Coronary artery (tissue), 2 donors: ENCODE measurements at regions not wholly inside any gene's neighbourhood (a gene's known extent, or its start where the extent isn't known, plus 50 kb on each side); places are given as distances from the start of the nearest gene placed in this dataset.
"Not testable (repeated sequence)": the region's sequence is repeated elsewhere in the genome, so short reads cannot be mapped to it uniquely, and the experiment has no call there.

Experiments
- DNase-seq: peaks from one replicate; pipeline ENCODE4 v3.0.0-alpha.2; 2017; ENCODE audit warnings: low spot score
- H3K27ac ChIP-seq, 2 donors: fragments of 200-600 bp; sonication (generic); one replicate each; pipeline ENCODE4 v1.5.1; 2016 to 2019
- H3K4me3 ChIP-seq: fragments of 200-600 bp; sonication (generic); 2 replicates; pipeline ENCODE4 v1.5.1; 2016; ENCODE audit warnings: mild to moderate bottlenecking, moderate library complexity
- TF ChIP-seq, protein P1 (sequence below): fragments of 200-600 bp; sonication (generic); IDR thresholded peaks from one replicate; pipeline ENCODE4 v1.5.1; 2019; ENCODE audit warnings: antibody characterized with exemption

DNA sequence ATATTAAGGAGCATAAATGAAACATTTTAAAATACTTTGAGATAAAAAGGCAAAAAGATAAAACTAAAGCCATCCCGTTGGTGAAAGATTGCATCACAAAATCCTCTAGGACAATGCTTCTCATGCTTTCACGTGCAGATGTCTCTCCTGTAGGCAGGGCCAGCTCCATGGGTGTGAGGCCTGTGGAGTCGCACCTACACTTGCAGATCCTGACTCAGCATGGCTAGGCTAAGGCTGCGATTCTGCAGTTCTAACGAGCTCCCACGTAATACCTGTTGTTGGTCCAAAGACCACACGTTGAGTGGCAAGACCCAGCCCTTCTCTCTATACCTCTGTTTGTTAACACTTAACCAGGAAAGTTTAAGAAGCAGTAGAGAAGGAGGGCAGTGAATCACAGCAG, 62.1 kb upstream of the CAPRIN1 start:
- Histone ChIP-seq H3K4me3 (no peak overlapping the region), H3K27ac (no peak overlapping the region)
- TF ChIP-seq, protein P1, sequence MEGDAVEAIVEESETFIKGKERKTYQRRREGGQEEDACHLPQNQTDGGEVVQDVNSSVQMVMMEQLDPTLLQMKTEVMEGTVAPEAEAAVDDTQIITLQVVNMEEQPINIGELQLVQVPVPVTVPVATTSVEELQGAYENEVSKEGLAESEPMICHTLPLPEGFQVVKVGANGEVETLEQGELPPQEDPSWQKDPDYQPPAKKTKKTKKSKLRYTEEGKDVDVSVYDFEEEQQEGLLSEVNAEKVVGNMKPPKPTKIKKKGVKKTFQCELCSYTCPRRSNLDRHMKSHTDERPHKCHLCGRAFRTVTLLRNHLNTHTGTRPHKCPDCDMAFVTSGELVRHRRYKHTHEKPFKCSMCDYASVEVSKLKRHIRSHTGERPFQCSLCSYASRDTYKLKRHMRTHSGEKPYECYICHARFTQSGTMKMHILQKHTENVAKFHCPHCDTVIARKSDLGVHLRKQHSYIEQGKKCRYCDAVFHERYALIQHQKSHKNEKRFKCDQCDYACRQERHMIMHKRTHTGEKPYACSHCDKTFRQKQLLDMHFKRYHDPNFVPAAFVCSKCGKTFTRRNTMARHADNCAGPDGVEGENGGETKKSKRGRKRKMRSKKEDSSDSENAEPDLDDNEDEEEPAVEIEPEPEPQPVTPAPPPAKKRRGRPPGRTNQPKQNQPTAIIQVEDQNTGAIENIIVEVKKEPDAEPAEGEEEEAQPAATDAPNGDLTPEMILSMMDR = no peak
- no peak for DNase-seq

DNA sequence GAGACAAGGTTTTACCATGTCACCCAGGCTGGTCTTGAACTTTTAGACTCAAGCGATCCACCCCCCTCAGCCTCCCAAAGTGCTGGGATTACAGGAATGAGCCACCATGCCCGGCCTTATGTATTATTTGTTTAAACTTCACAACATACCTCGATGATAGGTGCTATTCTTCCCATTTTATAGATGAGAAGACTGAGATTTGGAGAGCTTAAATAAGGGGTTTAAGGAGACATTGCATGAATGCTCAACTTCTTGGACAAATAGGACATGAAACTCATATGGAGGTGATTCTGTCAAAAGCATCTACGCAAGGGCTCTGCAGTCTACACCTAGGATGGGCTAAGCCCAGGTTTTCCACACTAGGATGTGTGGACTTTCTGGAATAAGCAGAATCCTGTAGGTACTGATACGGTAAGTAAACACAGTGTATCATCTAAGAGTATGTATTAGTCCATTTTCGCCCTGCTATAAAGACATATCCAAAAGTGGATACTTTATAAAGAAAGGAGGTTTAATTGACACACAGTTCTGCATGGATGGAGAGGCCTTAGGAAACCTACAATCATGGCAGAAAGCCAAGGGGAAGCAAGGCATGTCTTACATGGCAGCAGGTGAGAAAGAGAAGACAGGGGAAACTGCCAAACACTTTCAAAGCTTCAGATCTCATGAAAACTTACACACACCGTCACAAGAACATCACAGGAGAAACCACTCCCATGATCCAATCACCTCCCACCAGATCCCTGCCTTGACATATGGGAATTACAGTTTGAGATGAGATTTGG, 62.8 kb upstream of the CAPRIN1 start:
- no peak overlapping the region for H3K27ac ChIP-seq
- H3K4me3 ChIP-seq = no peak overlapping the region
- DNase-seq = no peak
- TF ChIP-seq, protein P1 = no peak

DNA sequence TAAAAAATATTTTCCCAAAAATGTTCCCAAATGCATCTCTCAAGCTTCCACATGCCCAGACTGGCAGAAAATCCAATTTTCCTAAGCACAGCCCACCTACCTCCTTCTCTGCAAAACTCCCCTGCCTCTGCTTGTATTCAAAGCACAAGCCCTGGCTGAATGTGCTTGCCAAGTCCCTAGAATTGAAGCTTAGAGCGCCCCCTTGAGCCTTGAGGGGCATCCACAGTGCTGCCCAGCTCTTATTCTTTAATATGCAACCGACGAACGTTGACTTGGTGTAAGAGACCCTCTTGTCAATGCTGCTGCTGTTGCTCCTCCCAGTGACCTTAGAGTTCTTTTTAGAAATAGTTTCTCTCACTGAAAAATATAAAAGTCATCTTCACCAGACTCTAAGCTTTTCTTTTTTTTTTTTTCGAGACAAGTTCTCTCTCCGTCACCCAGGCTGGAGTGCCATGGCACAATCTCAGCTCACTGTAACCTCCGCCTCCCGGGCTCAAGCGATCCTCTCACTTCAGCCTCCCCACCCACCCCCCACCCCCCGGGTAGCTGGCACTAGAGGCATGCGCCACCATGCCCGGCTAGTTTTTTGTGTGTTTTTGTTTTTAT, 63.5 kb upstream of the CAPRIN1 start:
- TF ChIP-seq, protein P1 = peak; percentile 45
- Histone ChIP-seq H3K27ac (no peak overlapping the region), H3K4me3 (no peak overlapping the region)
- DNase-seq = no peak

DNA sequence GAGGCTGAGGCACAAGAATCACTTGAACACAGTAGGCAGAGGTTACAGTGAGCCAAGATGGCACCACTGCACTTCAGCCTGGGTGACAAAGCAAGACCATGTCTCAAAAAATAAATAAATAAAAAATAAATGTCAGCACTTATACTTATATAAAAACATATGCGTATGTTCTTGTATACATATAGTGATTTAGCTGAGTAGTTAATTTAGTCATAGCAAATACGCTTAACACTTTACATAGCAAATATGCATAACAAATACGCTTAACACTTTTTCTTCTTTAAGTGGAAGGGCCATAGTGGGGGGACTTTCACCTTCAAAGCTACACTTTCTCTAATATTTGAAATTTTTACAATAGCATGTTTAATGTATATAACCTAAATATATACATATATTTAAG, 64.0 kb upstream of the CAPRIN1 start:
- no peak overlapping the region for H3K27ac ChIP-seq
- DNase-seq = no peak
- TF ChIP-seq, protein P1 = no peak
- H3K4me3 ChIP-seq = no peak overlapping the region

DNA sequence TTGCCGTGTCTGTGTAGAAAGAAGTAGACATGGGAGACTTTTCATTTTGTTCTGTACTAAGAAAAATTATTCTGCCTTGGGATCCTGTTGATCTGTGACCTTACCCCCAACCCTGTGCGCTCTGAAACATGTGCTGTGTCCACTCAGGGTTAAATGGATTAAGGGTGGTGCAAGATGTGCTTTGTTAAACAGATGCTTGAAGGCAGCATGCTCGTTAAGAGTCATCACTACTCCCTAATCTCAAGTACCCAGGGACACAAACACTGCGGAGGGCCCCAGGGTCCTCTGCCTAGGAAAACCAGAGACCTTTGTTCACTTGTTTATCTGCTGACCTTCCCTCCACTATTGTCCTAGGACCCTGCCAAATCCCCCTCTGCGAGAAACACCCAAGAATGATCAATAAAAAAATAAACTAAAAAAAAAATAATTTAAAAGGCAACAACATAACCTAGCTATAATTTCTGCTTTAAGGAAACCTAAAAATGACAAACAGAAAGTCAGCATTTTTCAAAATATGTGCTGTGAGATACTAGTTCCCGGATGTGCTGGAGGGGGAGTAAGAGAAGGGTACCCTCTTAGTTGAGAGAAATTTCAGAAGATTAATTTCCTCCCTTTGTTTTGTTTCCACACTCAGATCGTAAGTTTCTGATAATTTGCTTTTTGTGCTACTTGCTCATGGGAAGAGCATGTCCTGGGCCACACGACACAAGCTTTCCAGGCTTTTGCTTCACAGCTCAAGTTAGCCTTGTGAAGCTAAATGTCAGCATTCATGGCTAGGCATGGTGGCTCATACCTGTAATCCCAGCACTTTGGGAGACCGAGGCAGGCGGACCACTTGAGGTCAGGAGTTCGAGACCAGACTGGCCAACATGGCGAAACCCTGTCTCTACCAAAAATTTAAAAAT, 64.7 kb upstream of the CAPRIN1 start:
- not testable (repeated sequence) for H3K4me3 ChIP-seq, DNase-seq, H3K27ac ChIP-seq

DNA sequence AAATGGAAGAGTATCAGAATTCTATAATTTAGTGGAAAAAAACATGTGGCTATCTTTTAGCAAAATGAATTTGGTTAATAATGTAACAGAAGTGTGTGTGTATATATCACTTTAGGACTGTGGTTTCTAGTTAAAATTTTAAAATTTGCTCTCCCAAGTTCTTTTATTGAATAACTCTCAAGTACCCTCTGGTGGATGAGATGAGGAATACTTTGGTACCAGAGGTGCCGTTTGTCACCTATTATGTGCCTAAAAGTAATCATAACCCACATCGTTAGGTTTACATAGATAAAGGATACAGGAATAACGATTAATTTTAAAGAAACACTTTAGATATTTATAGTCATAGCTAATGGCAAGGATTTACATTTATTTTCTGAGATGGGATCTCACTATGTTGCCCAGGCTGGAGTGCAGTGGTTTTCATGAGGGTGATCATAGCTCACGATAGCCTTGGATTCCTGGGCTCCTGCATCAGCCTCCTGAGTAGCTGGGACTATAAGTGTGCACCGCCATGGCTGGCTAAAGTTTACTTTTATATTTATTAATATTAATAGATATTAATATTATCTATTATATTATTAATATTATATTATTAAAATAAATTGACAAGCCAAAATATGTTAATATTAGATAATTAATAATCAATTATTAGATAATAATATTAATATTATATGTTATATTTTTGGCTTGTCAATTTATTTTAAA, 66.7 kb upstream of the CAPRIN1 start:
- no peak for DNase-seq
- TF ChIP-seq, protein P1 = no peak
- no peak overlapping the region for H3K27ac ChIP-seq
- no peak overlapping the region for H3K4me3 ChIP-seq

DNA sequence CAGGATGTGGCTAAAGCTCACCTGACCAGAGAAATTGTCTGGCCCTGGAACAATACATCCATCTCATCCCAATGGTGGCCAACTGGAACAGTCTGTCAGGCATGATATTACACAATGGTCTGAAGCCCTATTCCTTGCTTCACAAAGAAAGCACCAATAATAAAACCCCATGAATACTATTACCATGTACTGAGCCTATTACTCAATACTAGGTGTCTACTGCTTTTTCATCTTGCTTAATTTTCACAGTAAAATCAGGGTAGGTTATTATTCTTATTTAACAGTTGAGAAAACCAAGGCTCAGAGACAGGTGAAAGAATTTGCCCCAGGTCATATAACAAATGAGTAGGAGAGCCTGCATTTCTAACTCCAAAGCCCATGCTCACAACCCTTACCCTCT, 68.9 kb upstream of the CAPRIN1 start:
- TF ChIP-seq, protein P1 = no peak
- Histone ChIP-seq H3K4me3 (no peak overlapping the region), H3K27ac (no peak overlapping the region)
- no peak for DNase-seq
